ENCODE measurements at regions not wholly inside any gene's neighbourhood (a gene's known extent, or its start where the extent isn't known, plus 50 kb on each side); places are given as distances from the start of the nearest gene placed in this dataset.

GRCh38 chr14:53462931-53463778, 310.0 kb upstream of the DDHD1 start:
- DNase-seq (ENCODE audit: low read depth) = no peak

- DNase-seq (ENCODE audit: low read depth) = no peak
These were observed 308.7 kb upstream of the DDHD1 start for GRCh38 chr14:53461858-53462257.

- no peak for DNase-seq (ENCODE audit: low read depth)
These were observed 307.4 kb upstream of the DDHD1 start for GRCh38 chr14:53460544-53460943.

GRCh38 chr14:53458368-53458814, 305.3 kb upstream of the DDHD1 start:
- DNase-seq (ENCODE audit: low read depth) = peak; percentile 71

GRCh38 chr14:53456931-53457330, 303.8 kb upstream of the DDHD1 start:
- no peak for DNase-seq (ENCODE audit: low read depth)

DNA sequence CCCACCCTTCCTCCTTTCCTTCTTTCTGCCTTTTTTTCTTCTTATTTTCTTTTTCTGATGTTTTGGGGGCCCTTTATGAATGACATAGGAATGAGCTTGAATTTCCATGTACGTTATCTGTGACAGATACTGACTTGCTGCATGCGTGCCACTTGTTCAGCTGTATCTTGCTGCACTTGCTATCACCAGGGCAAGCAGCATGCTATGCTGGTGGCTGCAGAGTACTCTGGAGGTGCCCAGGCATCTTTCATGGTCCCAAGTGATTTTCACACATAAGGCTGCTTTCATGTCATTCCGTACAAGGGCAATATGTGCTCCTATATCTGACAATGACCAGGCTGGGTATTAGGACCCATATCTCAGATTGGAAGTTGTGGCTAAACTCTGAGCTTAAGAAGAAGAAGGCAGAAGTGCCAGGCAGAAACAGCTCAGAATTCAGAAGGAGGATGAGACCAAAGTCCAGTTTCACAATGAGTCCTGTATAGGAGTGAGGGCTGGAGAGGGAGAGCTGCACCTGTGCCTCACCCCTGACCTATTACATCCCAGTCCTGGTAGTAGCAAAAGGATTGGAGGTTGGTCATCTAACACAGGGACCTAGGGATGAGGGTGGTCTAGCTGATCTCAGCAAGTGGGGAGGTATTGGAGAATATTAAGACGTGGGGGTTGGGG, 299.0 kb upstream of the DDHD1 start:
- DNase-seq (ENCODE audit: low read depth) = no peak

DNA sequence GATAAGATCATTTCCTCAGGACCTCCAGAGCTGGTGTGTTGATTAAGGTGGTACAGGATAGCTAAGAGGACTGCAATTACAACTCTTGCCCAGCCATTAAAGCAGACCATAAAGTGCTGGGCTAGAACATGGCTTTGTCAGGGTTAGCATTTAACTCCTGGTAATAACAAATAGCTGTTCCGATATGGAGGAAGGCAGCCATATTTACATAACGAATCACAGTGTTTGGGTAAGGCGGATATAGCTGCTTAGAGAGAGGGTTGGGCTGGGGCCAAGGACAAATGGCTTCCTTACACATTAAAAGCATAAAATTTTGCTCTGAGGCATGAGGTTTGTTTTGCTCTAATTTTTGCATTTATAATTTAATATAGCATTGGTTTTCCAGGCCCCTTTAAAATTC, 297.7 kb upstream of the DDHD1 start:
- DNase-seq (ENCODE audit: low read depth) = no peak

GRCh38 chr14:53448682-53449081, 295.6 kb upstream of the DDHD1 start:
- no peak for DNase-seq (ENCODE audit: low read depth)

GRCh38 chr14:53444677-53445312, 291.7 kb upstream of the DDHD1 start:
- no peak for DNase-seq (ENCODE audit: low read depth)

GRCh38 chr14:53441789-53442188, 288.7 kb upstream of the DDHD1 start:
- DNase-seq (ENCODE audit: low read depth) = no peak

DNA sequence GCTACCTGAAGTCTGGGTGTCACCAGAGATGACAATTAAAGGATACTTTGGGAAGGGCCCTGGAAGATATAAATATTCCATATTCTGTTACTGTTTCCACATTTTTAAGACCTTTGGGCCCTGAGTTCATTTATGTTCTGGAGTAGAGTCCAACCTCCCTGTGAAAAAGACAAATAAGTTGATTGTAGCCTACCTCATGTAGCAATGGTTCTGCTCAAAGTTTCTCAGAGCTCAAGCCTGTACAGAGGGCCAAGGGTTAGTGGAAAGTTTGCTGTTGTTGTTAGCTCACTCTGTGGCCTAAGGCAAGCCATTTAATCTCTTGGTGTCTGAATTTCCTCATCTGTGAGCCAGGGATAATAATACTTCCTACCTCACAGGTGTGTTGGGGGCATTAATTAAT, 284.7 kb upstream of the DDHD1 start:
- no peak for DNase-seq (ENCODE audit: low read depth)

DNA sequence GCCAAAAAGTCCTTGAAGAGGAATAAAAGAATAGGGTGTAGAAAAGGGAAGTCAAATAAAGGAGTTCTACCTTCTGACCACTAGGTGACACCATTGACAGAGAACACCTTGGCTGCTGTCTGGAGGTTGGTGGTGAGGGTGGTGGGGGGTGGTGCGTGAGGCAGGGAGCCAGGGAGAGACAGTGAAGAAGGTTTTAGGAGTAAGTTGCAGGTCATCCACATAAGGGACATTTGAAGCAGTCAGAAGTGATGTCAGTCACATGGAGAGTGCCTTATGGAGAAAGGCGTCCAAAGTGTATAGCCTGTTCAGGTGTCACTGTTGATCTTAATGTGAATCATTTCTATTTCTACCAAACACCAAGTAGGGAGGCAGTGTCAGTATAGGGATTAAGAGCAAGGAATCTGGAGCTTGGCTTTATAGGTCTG, 279.3 kb upstream of the DDHD1 start:
- no peak for DNase-seq (ENCODE audit: low read depth)

DNA sequence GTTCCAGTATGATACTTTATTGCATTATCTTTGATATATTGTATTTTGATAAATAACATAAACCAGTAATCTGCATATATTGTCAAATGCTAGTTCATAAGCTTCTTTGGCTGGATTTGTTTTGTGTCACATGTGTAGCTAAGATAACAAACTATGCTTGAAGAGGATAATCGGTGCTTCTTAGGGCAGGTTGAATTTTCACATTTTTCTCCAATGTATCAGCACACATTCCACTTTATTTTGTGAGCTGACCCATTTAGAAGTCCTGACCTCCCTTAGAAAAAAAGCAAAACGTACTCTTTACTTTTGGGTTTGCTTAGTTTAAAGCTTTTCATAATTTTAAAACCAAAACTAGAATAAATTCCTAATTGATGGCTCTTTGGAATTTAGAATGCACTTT, 277.7 kb upstream of the DDHD1 start:
- no peak for DNase-seq (ENCODE audit: low read depth)

DNA sequence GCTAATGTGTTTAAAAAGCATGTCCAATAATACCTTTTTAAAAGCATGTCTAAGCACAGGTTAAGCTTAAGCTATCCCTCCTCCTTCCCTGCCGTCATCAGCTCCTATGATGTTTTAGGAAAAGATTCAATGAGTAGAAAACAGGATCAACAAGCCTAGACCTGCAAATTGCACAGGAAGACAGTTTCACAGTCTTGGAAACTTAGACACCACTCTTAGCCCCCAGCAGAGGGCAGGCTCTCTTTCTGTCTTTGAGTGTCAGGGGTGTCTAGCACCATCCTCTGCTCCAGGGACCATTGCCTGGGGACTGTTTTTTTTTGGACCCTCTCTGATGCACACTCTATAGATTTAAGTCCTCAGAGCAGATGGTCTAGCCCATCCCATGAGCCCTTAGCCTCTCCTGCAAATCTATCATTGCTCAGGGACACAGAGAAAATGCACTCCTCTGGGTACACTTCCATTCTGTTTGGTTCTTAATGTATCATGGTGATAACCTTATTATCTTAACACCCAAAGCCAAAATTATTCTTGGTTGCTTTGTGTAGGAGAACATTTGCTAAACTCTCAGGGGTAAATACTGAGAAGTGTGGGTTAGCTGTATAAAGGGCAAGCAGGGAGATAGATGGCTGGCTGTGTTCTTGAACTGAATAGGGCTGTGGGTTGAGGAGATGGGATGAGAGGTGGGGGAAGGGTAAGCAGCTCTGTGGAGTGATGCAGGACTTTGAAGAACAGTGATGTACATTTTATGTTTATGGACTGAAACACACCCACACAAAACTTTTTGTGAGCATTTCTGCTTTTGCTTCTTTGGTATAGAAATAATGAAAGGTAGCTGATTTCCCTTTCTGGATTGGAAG, 259.9 kb upstream of the DDHD1 start:
- DNase-seq (ENCODE audit: low read depth) = no peak

GRCh38 chr14:53411125-53411524, 258.0 kb upstream of the DDHD1 start:
- no peak for DNase-seq (ENCODE audit: low read depth)

DNA sequence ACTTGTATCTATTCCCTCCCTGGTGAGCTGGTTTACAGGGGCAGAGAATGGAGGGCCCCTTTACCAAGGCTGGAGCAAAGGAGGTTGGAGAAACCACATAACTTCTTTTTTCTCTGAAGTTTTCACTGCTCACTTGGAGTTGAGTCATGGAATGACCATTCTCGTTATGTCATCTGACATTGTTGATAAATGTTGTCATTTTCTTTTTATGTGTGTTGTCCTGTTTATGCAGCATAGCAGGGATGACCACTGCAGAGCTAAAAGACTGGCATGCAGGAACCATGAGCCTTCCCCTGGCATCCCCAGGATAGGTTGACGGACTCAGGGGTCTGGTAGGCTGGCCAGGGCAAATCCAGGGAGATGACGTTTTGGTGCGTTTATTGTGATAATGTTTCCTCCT, 256.8 kb upstream of the DDHD1 start:
- DNase-seq (ENCODE audit: low read depth) = no peak

- no peak for DNase-seq (ENCODE audit: low read depth)
These were observed 256.2 kb upstream of the DDHD1 start for GRCh38 chr14:53409289-53409688.

DNA sequence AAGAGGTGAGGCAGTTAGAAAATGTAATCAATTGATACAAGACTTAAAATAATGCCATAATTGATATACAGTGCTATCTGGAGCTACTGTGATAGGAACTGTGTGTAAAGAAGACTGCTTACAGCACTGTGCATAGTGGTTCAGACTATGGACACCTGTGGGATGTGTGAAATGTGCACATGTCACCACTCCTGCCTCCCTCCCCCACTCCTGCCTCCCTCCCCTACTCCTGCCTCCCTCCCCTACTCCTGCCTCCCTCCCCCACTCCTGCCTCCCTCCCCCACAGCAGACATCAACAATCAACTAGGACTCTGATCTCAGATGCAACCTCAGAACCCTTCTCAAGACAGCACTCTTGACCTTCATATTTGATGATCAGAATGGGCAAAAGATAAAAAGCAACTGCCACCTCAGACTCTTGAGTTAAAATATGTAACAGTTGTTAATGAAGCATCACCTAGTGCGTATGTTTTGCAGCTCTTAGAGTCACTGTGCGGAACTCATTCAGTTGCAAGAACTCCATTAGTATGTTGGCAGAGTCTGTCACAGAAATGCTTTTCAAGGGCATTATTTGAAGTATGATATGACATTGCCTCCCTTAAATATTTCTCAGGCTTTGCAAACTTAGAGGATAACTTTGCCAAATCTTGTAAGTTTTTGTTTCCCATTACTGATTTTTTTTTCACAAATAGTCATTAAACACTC, 255.2 kb upstream of the DDHD1 start:
- no peak for DNase-seq (ENCODE audit: low read depth)

DNA sequence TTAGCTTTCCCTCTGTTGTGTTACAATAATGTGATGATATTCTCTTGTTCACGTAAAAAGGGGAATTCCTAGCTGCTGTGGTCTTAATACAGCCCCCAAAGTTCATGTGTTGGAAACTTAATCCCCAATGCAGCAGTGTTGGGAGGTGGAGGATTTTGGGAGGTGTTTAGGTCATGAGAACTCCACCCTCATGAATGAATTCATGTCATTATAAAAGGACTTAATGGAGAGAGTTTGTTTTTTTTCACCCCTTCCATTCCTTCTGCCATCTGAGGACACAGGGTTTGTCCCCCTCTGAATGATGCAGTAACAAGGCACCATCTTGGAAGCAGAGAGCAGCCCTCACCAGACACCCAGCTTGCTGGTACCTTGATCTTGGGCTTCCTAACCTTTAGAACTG, 253.4 kb upstream of the DDHD1 start:
- no peak for DNase-seq (ENCODE audit: low read depth)

- no peak for DNase-seq (ENCODE audit: low read depth)
These were observed 248.5 kb upstream of the DDHD1 start for GRCh38 chr14:53401646-53402045.

DNA sequence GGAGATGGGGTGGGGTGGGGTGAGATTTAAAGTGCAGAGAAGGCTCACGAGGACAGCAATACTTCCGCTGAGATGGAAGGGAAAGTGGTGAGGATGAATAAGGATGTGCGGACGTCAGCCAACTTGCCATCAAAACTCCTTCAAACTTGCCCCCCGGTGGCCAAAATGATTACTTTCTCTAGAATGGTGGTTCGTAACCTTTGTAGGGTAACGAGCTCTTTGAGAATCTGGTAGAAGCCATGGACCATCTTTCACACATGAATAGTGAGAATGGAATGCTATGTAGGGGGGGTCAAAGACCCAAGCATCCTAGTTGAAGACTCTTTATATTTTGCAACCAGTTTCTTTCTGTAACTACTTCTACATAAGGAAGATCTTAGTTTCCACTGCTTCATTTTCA, 245.9 kb upstream of the DDHD1 start:
- peak; percentile 16 for DNase-seq (ENCODE audit: low read depth)
